ENCODE measurements at regions not wholly inside any gene's neighbourhood (a gene's known extent, or its start where the extent isn't known, plus 50 kb on each side); places are given as distances from the start of the nearest gene placed in this dataset.

DNA sequence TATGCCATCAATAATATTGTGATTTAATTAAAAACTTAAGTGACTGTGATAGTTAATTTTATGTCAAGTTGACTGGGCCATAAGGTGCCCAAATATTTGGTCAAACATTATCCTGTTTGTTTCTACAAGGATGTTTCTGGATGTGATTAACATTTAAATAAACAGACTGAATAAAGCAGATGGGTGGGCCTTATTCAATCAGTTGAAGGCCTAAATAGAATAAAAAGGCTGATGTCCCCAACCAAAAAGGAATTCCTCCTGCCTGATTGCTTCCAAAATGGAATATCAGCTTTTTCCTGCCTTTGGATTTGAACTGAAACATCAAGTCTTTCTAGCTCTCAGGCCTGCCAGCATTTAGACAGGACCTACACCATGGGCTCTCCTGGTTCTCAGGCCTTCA is 961.7 kb downstream of the NTRK3 start:
- DNase-seq (ENCODE audit: low read depth in 1 of 2, low spot score in 1 of 2), result no peak
- TF ChIP-seq POLR2AphosphoS5 (IDR thresholded peaks at IDR 0.05; ENCODE audit: low read depth), result no peak
- TF ChIP-seq, protein P1, sequence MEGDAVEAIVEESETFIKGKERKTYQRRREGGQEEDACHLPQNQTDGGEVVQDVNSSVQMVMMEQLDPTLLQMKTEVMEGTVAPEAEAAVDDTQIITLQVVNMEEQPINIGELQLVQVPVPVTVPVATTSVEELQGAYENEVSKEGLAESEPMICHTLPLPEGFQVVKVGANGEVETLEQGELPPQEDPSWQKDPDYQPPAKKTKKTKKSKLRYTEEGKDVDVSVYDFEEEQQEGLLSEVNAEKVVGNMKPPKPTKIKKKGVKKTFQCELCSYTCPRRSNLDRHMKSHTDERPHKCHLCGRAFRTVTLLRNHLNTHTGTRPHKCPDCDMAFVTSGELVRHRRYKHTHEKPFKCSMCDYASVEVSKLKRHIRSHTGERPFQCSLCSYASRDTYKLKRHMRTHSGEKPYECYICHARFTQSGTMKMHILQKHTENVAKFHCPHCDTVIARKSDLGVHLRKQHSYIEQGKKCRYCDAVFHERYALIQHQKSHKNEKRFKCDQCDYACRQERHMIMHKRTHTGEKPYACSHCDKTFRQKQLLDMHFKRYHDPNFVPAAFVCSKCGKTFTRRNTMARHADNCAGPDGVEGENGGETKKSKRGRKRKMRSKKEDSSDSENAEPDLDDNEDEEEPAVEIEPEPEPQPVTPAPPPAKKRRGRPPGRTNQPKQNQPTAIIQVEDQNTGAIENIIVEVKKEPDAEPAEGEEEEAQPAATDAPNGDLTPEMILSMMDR (IDR thresholded peaks at IDR 0.05; ENCODE audit: insufficient read depth, low read length), result no peak
- no peak for TF ChIP-seq SPI1 (IDR thresholded peaks at IDR 0.05; ENCODE audit: borderline replicate concordance, low read depth)
- no peak overlapping the region for H3K4me3 ChIP-seq (replicated peaks; ENCODE audit: insufficient read depth, low read length)
- no peaks in the 10 kb centered on the region for H3K27me3 ChIP-seq (ENCODE audit: insufficient read depth, poor library complexity, severe bottlenecking)
- no peak overlapping the region for H3K27ac ChIP-seq (replicated peaks)

DNA sequence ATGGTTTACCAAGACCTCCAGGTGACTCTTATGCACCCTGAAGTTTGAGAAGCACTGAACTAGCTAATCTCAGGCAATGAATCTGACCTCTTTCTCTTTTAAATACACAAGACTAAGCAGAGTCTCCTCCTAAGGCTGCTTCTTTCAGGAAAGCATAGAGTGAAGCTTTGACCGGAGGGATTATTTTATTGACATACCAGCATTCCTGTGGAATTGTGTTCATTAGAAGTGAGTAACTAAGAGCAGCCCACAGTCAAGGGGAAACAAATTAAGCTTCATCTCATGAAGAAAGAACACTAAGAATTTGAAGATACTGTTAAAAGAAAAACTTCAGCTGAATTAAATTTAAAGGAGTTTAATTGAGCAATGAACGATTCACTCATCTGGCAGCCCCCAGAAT is 963.5 kb downstream of the NTRK3 start:
- Histone ChIP-seq H3K4me3 (replicated peaks; ENCODE audit: insufficient read depth, low read length) (no peak overlapping the region), H3K27me3 (ENCODE audit: insufficient read depth, poor library complexity, severe bottlenecking) (no peaks in the 10 kb centered on the region), H3K27ac (replicated peaks) (no peak overlapping the region)
- TF ChIP-seq GABPA (IDR thresholded peaks at IDR 0.05; ENCODE audit: low read depth) (no peak), SPI1 (IDR thresholded peaks at IDR 0.05; ENCODE audit: borderline replicate concordance, low read depth) (no peak), POLR2AphosphoS5 (IDR thresholded peaks at IDR 0.05; ENCODE audit: low read depth) (no peak)
- TF ChIP-seq, protein P2, sequence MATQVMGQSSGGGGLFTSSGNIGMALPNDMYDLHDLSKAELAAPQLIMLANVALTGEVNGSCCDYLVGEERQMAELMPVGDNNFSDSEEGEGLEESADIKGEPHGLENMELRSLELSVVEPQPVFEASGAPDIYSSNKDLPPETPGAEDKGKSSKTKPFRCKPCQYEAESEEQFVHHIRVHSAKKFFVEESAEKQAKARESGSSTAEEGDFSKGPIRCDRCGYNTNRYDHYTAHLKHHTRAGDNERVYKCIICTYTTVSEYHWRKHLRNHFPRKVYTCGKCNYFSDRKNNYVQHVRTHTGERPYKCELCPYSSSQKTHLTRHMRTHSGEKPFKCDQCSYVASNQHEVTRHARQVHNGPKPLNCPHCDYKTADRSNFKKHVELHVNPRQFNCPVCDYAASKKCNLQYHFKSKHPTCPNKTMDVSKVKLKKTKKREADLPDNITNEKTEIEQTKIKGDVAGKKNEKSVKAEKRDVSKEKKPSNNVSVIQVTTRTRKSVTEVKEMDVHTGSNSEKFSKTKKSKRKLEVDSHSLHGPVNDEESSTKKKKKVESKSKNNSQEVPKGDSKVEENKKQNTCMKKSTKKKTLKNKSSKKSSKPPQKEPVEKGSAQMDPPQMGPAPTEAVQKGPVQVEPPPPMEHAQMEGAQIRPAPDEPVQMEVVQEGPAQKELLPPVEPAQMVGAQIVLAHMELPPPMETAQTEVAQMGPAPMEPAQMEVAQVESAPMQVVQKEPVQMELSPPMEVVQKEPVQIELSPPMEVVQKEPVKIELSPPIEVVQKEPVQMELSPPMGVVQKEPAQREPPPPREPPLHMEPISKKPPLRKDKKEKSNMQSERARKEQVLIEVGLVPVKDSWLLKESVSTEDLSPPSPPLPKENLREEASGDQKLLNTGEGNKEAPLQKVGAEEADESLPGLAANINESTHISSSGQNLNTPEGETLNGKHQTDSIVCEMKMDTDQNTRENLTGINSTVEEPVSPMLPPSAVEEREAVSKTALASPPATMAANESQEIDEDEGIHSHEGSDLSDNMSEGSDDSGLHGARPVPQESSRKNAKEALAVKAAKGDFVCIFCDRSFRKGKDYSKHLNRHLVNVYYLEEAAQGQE (IDR thresholded peaks at IDR 0.05; ENCODE audit: insufficient replicate concordance, low read depth), result no peak
- TF ChIP-seq, protein P1 (IDR thresholded peaks at IDR 0.05; ENCODE audit: insufficient read depth, low read length), result no peak
- DNase-seq (ENCODE audit: low read depth in 1 of 2, low spot score in 1 of 2), result no peak

DNA sequence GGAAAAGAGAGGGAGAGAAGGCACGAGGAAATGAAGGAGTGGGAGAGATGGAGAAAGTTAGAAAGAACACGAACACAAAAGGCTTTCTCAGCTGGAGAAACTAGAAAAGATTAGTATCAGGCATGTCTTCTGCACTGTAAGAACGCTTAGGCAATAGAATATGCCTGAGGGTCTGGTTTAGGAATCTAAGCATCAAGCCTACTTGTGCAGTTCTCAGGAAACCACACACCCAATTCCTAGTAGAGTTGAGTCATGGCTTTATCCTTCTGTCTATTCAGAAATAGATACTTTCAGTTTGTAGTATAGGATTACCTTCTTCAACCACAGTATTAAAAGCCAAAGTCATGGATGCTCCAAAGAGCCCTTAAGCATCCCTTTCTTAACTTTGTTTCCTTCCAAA is 969.4 kb downstream of the NTRK3 start:
- H3K27ac ChIP-seq (replicated peaks), result no peak overlapping the region
- DNase-seq (ENCODE audit: low read depth in 1 of 2, low spot score in 1 of 2), result no peak

More for the DNA sequence above, 969.4 kb downstream of the NTRK3 start:
- TF ChIP-seq SPI1 (IDR thresholded peaks at IDR 0.05; ENCODE audit: borderline replicate concordance, low read depth) (no peak), GABPA (IDR thresholded peaks at IDR 0.05; ENCODE audit: low read depth) (no peak), POLR2AphosphoS5 (IDR thresholded peaks at IDR 0.05; ENCODE audit: low read depth) (no peak)
- TF ChIP-seq, protein P1 (IDR thresholded peaks at IDR 0.05; ENCODE audit: insufficient read depth, low read length), result no peak
- TF ChIP-seq, protein P2 (IDR thresholded peaks at IDR 0.05; ENCODE audit: insufficient replicate concordance, low read depth), result no peak
- Histone ChIP-seq H3K4me3 (replicated peaks; ENCODE audit: insufficient read depth, low read length) (no peak overlapping the region), H3K27me3 (ENCODE audit: insufficient read depth, poor library complexity, severe bottlenecking) (no peaks in the 10 kb centered on the region)

Measured in HL-60 (cell line).